CD4-positive, alpha-beta T cell (primary cell): ENCODE measurements at regions not wholly inside any gene's neighbourhood (a gene's known extent, or its start where the extent isn't known, plus 50 kb on each side); places are given as distances from the start of the nearest gene placed in this dataset.

Source experiments
- ATAC-seq: fragments of 200-7000 bp; cut with Tn5 transposase; one replicate; pipeline ENCODE4 v1.10.0; 2022; ENCODE audit warnings: mild to moderate bottlenecking; ENCODE audit not compliant: poor library complexity
- CTCF ChIA-PET: fragments of 350-600 bp; sonication (Branson Sonifier 250); formaldehyde crosslinking; loops from one replicate; lab custom pipeline; 2021; ENCODE audit warnings: antibody characterized with exemption, inconsistent platforms; lab: Charles Lee
- POLR2A ChIA-PET: fragments of 350-600 bp; sonication (Branson Sonifier 250); formaldehyde crosslinking; loops from one replicate; lab custom pipeline; 2021; ENCODE audit warnings: antibody characterized with exemption, inconsistent platforms; lab: Charles Lee
- DNase-seq, 14 experiments: peaks; one replicate each; pipeline ENCODE4 v3.0.0-alpha.2; 2013 to 2020; ENCODE audit warnings: mixed read lengths in 2 of 14
- H3K27ac ChIP-seq, 2 donors: one replicate each; pipeline versions ENCODE4 v1.5.1 to v1.7.0; 2013; ENCODE audit warnings: low read length in 2 of 2, low read depth in 1 of 2, mild to moderate bottlenecking in 1 of 2
- H3K27me3 ChIP-seq, 2 experiments: 1 replicate in 1 of 2; 2 replicates in 1 of 2; pipeline versions ENCODE4 v1.6.1 to v1.7.0; 2013; ENCODE audit warnings: low read length in 2 of 2, control low read depth in 1 of 2, mild to moderate bottlenecking in 1 of 2, moderate library complexity in 1 of 2; ENCODE audit not compliant: insufficient read depth in 2 of 2, control insufficient read depth in 1 of 2
- H3K36me3 ChIP-seq: one replicate; pipeline ENCODE4 v1.6.1; 2013; ENCODE audit warnings: low read length, control low read depth; ENCODE audit not compliant: insufficient read depth
- H3K4me1 ChIP-seq: one replicate; pipeline ENCODE4 v1.6.1; 2013; ENCODE audit warnings: low read length, control low read depth; ENCODE audit not compliant: insufficient read depth
- H3K4me3 ChIP-seq: one replicate; pipeline ENCODE4 v1.5.1; 2013; ENCODE audit warnings: mild to moderate bottlenecking, low read length, moderate library complexity
- H3K9me3 ChIP-seq, 2 experiments: 1 replicate in 1 of 2; 2 replicates in 1 of 2; pipeline versions ENCODE4 v1.6.1 to v1.7.0; 2013; ENCODE audit warnings: low read length in 2 of 2, mild to moderate bottlenecking in 2 of 2, control low read depth in 1 of 2, moderate library complexity in 1 of 2; ENCODE audit not compliant: control insufficient read depth in 1 of 2, insufficient read depth in 1 of 2
- H3K27ac Mint-ChIP-seq: one replicate; pipeline ENCODE4 v1.8.0; 2020; ENCODE audit warnings: mixed read lengths
- H3K27me3 Mint-ChIP-seq: one replicate; pipeline ENCODE4 v1.8.0; 2021; ENCODE audit warnings: mixed read lengths
- H3K36me3 Mint-ChIP-seq: one replicate; pipeline ENCODE4 v1.8.0; 2021; ENCODE audit warnings: low read depth, mixed read lengths
- H3K4me1 Mint-ChIP-seq: one replicate; pipeline ENCODE4 v1.8.0; 2021; ENCODE audit warnings: low read depth, mixed read lengths
- H3K4me3 Mint-ChIP-seq: one replicate; pipeline ENCODE4 v1.8.0; 2020; ENCODE audit warnings: mild to moderate bottlenecking, mixed read lengths
- H3K9me3 Mint-ChIP-seq: one replicate; pipeline ENCODE4 v1.8.0; 2020; ENCODE audit warnings: mixed read lengths
- intact Hi-C, 2 experiments: fragments of 100-400 bp; cut with DNase I in 1 of 2; cut with micrococcal nuclease in 1 of 2; formaldehyde crosslinking; loops; one replicate each; pipeline versions ENCODE4 v1.15.1 to v1.9.0; 2023 to 2025; cut with DNase I, micrococcal nuclease
- TF ChIP-seq, protein P1 (sequence below): fragments of 200-600 bp; IDR thresholded peaks from one replicate; pipeline ENCODE4 v1.8.0; 2022; ENCODE audit warnings: antibody characterized with exemption, mild to moderate bottlenecking

DNA sequence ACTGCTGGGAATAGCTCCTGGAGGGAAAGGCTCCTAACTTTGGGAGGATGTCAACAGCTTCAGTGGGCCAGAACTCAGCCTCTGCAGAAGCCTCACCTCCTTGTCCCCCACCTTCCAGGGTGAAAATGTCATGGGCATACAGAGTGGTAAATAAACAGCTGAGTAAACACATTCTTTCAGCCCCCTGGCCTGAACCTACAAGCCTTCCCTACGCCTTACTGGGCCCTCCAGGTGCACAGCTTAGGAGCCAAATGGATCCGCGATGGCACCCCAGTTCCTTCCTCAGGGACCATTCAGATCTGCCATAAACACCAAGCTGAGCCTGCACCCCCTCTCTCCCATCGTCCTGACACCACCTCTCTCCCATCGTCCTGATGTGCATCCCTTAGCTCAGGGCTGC lies 126.2 kb upstream of the IGF1R start:
- peaks cover 6% of the 10 kb centered on the region for H3K4me1 Mint-ChIP-seq
- intact Hi-C loops: loop anchor here in 1 of 2 experiments (5.0 kb wide), 1 partner anchor 255 kb away; no protein-coding TSS in a partner anchor
- ATAC-seq: no peak
- DNase-seq: no peak
- POLR2A ChIA-PET: no interaction called here
- no peaks in the 10 kb centered on the region for H3K36me3 Mint-ChIP-seq
- H3K27ac ChIP-seq: no peak overlapping the region
- H3K9me3 ChIP-seq: no peaks in the 10 kb centered on the region
- H3K27ac Mint-ChIP-seq: no peak overlapping the region
- no peaks in the 10 kb centered on the region for H3K4me1 ChIP-seq
- peaks cover 12% of the 10 kb centered on the region for H3K27me3 Mint-ChIP-seq
- no peak overlapping the region for H3K4me3 Mint-ChIP-seq
- no peak overlapping the region for H3K4me3 ChIP-seq
- H3K36me3 ChIP-seq: no peaks in the 10 kb centered on the region
- CTCF ChIA-PET: interaction anchor here (1.1 kb wide), 1 partner anchor 10 kb away, joined by 3 read pairs; no protein-coding TSS in a partner anchor
- TF ChIP-seq, protein P1, sequence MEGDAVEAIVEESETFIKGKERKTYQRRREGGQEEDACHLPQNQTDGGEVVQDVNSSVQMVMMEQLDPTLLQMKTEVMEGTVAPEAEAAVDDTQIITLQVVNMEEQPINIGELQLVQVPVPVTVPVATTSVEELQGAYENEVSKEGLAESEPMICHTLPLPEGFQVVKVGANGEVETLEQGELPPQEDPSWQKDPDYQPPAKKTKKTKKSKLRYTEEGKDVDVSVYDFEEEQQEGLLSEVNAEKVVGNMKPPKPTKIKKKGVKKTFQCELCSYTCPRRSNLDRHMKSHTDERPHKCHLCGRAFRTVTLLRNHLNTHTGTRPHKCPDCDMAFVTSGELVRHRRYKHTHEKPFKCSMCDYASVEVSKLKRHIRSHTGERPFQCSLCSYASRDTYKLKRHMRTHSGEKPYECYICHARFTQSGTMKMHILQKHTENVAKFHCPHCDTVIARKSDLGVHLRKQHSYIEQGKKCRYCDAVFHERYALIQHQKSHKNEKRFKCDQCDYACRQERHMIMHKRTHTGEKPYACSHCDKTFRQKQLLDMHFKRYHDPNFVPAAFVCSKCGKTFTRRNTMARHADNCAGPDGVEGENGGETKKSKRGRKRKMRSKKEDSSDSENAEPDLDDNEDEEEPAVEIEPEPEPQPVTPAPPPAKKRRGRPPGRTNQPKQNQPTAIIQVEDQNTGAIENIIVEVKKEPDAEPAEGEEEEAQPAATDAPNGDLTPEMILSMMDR: no peak
- no peaks in the 10 kb centered on the region for H3K27me3 ChIP-seq
- no peaks in the 10 kb centered on the region for H3K9me3 Mint-ChIP-seq

- ATAC-seq (no peak), DNase-seq (no peak)
- H3K9me3 ChIP-seq: no peaks in the 10 kb centered on the region
- H3K4me1 ChIP-seq: no peaks in the 10 kb centered on the region
- Mint-ChIP-seq H3K27ac (no peak overlapping the region), H3K9me3 (no peaks in the 10 kb centered on the region), H3K4me3 (no peak overlapping the region), H3K4me1 (peaks cover 2% of the 10 kb centered on the region), H3K27me3 (peaks cover 9% of the 10 kb centered on the region), H3K36me3 (no peaks in the 10 kb centered on the region)
- no peak overlapping the region for H3K27ac ChIP-seq
- TF ChIP-seq, protein P1: no peak
- H3K36me3 ChIP-seq: no peaks in the 10 kb centered on the region
- ChIA-PET POLR2A (interaction anchor here (2.1 kb wide), 1 partner anchor 124 kb away, joined by 5 read pairs; the partner anchor contains the start of gene IGF1R), CTCF (no interaction called here)
- intact Hi-C loops: loop anchor here in 1 of 2 experiments (5.0 kb wide), 1 partner anchor 253 kb away; no protein-coding TSS in a partner anchor
- peaks cover 0 to 1% of the 10 kb centered on the region in 2 experiments for H3K27me3 ChIP-seq
- no peak overlapping the region for H3K4me3 ChIP-seq
These were observed 124.3 kb upstream of the IGF1R start for GRCh38 chr15:98523912-98524662.

- H3K4me3 ChIP-seq: no peak overlapping the region
- intact Hi-C loops: loop anchor here in 1 of 2 experiments (5.0 kb wide), 1 partner anchor 252 kb away; no protein-coding TSS in a partner anchor
- Mint-ChIP-seq H3K4me1 (no peaks in the 10 kb centered on the region), H3K4me3 (no peak overlapping the region), H3K27me3 (peaks cover 15% of the 10 kb centered on the region), H3K36me3 (no peaks in the 10 kb centered on the region), H3K9me3 (no peaks in the 10 kb centered on the region), H3K27ac (no peak overlapping the region)
- no peak overlapping the region for H3K27ac ChIP-seq
- no peaks in the 10 kb centered on the region for H3K4me1 ChIP-seq
- ATAC-seq: no peak
- H3K27me3 ChIP-seq: peaks cover 0 to 2% of the 10 kb centered on the region in 2 experiments
- no peaks in the 10 kb centered on the region for H3K9me3 ChIP-seq
- TF ChIP-seq, protein P1: no peak
- no peak for DNase-seq
- POLR2A ChIA-PET: interaction anchor here (0.7 to 2.1 kb wide), 2 partner anchors 55 to 123 kb away, joined by 3 to 5 read pairs; partner anchors contain the start of gene IGF1R
- CTCF ChIA-PET: no interaction called here
- no peaks in the 10 kb centered on the region for H3K36me3 ChIP-seq
These were observed 123.3 kb upstream of the IGF1R start for GRCh38 chr15:98524838-98525660.
